ENCODE measurements at regions not wholly inside any gene's neighbourhood (a gene's known extent, or its start where the extent isn't known, plus 50 kb on each side); places are given as distances from the start of the nearest gene placed in this dataset.

DNA sequence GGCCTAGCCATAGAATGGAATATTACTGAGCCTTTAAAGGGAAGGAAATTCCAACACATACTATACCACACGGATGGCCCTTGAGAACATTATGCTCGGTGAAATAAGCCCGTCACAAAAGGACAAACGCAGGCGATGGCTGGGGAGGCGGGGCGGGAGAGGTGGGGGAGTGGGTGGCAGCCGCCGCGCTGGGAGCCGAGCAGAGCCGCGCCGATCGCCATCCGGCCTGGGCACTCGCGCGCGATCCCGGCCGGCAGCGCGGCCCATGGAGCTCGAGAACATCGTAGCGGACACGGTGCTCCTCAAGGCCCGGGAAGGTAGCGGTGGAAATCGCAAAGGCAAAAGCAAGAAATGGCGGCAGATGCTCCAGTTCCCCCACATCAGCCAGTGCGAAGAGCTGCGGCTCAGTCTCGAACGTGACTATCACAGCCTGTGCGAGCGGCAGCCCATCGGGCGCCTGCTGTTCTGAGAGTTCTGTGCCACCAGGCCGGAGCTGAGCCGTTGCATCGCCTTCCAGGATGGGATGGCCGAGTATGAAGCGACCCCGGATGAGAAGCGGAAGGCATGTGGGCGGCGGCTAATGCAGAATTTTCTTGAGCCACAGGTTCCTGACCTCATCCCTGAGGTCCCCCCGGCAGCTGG is 140.1 kb downstream of the ZDHHC20 start:
- TF ChIP-seq BHLHE40 (IDR thresholded peaks at IDR 0.05; ENCODE audit: low read depth, low read length) (no peak), RAD21 (IDR thresholded peaks at IDR 0.05; ENCODE audit: low read length) (no peak)

Measured in IMR-90 (cell line).